Esophagus (tissue), 2 donors: ENCODE measurements at regions not wholly inside any gene's neighbourhood (a gene's known extent, or its start where the extent isn't known, plus 50 kb on each side); places are given as distances from the start of the nearest gene placed in this dataset.

Experiments used
- H3K27ac ChIP-seq, 2 donors: one replicate each; pipeline ENCODE4 v1.5.1; 2013; ENCODE audit warnings: low read depth in 2 of 2, mild to moderate bottlenecking in 2 of 2, inconsistent platforms in 1 of 2, low read length in 1 of 2, moderate library complexity in 1 of 2
- H3K27me3 ChIP-seq, 2 donors: one replicate each; pipeline ENCODE4 v1.6.1; 2013; ENCODE audit warnings: low read length in 2 of 2, control low read depth in 1 of 2, mild to moderate bottlenecking in 1 of 2; ENCODE audit not compliant: insufficient read depth in 2 of 2, control insufficient read depth in 1 of 2
- H3K36me3 ChIP-seq, 2 donors: one replicate each; pipeline ENCODE4 v1.6.1; 2013; ENCODE audit warnings: low read length in 1 of 2; ENCODE audit not compliant: control insufficient read depth in 2 of 2, insufficient read depth in 2 of 2
- H3K4me1 ChIP-seq, 2 donors: one replicate each; pipeline ENCODE4 v1.6.1; 2013; ENCODE audit warnings: low read length in 1 of 2; ENCODE audit not compliant: control insufficient read depth in 2 of 2, insufficient read depth in 2 of 2
- H3K4me3 ChIP-seq, 2 donors: one replicate each; pipeline ENCODE4 v1.5.1; 2013; ENCODE audit warnings: low read length in 2 of 2, mild to moderate bottlenecking in 2 of 2, low read depth in 1 of 2, moderate library complexity in 1 of 2
- H3K9me3 ChIP-seq, 2 donors: one replicate each; pipeline ENCODE4 v1.6.1; 2013; ENCODE audit warnings: mild to moderate bottlenecking in 2 of 2, low read depth in 1 of 2, low read length in 1 of 2, moderate library complexity in 1 of 2; ENCODE audit not compliant: control insufficient read depth in 2 of 2, insufficient read depth in 1 of 2
- WGBS, 2 donors: extraction: QIAGEN DNeasy Blood & Tissue Kit; methylation state at CpG; one replicate each; pipeline ENCODE4 v1.1.7; 2013; 5-methylcytosine and 5-hydroxymethylcytosine counted together
- donor health status: healthy with polysubstance abuse.
- donor health status: Bipolar disorder and iron deficiency.

GRCh38 chr4:127580891-127581290 is 51.9 kb upstream of the INTU start:
- Histone ChIP-seq H3K27me3 (no peaks in the 10 kb centered on the region), H3K4me3 (no peak overlapping the region), H3K4me1 (no peaks in the 10 kb centered on the region), H3K27ac (no peak overlapping the region), H3K36me3 (no peaks in the 10 kb centered on the region), H3K9me3 (no peaks in the 10 kb centered on the region)
- WGBS, 2 donors, result 90% methylated on average over 2 of the region's 2 CpGs
